ENCODE measurements at regions not wholly inside any gene's neighbourhood (a gene's known extent, or its start where the extent isn't known, plus 50 kb on each side); places are given as distances from the start of the nearest gene placed in this dataset.

GRCh38 chr16:51952500-51952899 is 594.4 kb downstream of the TOX3 start:
- intact Hi-C loops (cut with DNase I) = no loop called here
- ATAC-seq (no peak), DNase-seq (ENCODE audit: missing footprints) (no peak)

DNA sequence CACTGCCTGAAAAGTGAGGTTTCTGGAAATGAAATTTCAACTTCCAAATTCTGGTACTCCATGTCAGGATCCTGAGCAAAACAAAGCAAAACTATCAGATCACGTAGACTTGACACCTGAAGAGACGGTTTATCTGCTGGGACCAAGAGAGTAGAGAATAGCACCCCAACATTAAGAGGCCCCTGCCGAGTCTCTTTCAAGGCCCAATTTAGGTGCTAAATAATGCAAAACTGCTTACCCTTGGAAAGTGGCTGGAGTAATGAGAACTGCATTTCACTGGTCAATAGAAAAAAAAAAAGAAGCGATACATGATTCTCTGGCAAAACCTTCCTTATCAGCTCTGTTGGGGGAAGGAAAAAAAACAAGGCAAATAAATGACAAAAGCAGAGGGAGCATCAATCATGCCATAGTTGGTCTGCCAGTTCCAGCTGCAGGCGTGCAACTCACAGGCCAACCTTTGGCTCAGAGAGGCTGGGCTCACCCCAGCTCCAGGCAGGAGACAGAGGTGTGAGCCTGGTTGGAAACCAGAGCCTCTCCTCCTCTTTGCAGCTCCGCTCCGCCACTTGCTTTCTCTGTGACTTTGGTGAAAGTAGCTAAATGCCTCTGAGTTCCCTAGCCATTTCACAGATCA is 595.2 kb downstream of the TOX3 start:
- DNase-seq (ENCODE audit: missing footprints) = no peak
- no peak for ATAC-seq

DNA sequence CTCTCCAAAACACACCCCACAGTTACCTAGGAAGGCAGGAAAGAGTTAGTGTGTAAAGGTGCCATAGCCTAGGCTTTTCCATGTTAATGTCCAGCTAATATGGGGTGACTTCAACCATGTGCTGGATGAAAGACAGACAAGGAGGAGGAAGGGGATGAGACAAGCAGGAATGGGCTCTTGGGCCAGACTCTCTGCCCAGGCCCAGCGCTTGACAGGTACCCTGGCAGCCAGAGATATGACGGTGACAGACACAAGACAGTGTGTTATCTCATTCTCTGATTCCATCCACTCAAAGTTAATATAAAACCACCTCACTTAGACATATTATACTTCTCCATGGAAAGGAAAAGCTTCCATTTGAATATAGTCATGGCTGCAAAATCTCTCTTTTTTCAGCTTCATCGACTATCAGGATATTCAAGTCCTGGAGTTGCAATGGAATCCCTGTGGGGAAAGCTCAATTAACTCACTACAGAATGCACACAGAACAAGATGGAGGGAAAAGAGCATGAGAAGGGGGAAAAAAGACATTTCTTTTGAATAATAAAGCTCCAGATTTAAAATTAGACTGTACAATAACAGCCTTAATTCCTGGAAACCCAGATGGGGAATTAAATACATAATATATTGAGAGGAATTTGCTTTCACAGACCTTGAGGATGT is 596.7 kb downstream of the TOX3 start:
- ATAC-seq = no peak
- intact Hi-C loops (cut with DNase I) = no loop called here

More for the DNA sequence above, 595.2 kb downstream of the TOX3 start:
- intact Hi-C loops (cut with DNase I) = no loop called here

DNA sequence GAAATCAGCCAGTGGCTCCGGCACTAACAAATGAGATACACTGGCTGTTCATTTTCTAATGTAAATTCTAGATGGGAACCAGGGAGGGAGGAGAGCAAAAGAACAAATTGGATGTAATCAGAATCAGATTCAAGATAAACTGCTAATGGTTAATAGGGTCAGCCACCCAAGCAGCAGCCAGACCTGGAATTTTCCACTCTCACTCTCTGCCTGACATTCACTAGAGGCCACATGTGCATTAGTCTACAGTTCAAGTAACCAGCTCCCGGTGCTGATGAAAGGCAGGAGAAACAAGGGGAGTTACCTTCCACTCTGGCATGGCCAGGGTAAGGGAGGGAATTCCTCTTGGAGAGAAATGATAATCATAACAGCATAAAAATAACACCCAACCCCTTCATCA is 597.7 kb downstream of the TOX3 start:
- DNase-seq (ENCODE audit: missing footprints) (no peak), ATAC-seq (no peak)
- intact Hi-C loops (cut with DNase I) = no loop called here

More for the DNA sequence above, 596.7 kb downstream of the TOX3 start:
- DNase-seq (ENCODE audit: missing footprints) = no peak

DNA sequence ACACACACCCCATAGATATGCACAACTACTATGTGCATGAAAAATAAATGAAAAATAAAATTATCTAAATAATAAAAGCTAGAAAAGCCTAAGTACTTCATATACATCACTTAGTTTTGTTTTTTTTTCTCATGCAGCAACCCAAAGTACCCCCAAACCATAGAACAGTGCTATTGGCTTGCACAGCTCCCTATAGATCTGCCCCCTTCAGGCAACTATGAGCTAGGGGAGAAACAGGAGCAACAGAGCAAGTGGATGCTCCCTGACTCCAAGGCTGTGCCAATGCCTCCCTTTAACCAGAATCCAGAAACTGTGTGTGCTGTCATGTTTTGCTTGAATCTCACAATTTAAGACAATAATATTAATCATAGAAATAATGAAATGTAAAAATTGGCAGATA is 605.5 kb downstream of the TOX3 start:
- ATAC-seq = no peak
- intact Hi-C loops (cut with DNase I) = no loop called here

GRCh38 chr16:51940183-51940582 is 606.8 kb downstream of the TOX3 start:
- ATAC-seq = no peak
- DNase-seq (ENCODE audit: missing footprints) = no peak
- intact Hi-C loops (cut with DNase I) = no loop called here

More for the DNA sequence above, 605.5 kb downstream of the TOX3 start:
- DNase-seq (ENCODE audit: missing footprints) = no peak

DNA sequence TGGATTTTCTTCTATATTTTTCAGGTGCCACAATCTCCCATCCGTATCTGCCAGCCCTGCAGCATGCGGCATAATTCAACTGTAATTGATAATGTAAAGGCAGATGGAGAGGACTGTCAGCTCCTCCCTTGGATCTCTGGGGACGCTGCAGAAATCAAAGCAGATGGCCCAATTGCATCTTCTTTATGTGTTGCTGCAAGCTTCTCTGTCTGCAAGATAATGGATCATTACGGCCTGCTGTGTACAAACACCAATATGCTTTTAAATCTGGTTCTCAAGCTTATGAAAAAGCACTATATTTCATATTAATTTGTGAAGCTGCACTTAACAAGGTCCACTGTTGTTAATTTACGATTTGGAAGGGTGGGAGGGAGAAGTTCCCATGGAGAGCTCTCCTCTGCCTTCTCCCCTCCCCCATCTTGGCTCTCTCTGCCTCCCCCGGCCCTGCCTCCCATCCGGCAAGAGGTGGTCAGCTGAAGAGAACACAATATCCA is 607.5 kb downstream of the TOX3 start:
- no peak for ATAC-seq
- DNase-seq (ENCODE audit: missing footprints) = no peak
- intact Hi-C loops (cut with DNase I) = no loop called here

DNA sequence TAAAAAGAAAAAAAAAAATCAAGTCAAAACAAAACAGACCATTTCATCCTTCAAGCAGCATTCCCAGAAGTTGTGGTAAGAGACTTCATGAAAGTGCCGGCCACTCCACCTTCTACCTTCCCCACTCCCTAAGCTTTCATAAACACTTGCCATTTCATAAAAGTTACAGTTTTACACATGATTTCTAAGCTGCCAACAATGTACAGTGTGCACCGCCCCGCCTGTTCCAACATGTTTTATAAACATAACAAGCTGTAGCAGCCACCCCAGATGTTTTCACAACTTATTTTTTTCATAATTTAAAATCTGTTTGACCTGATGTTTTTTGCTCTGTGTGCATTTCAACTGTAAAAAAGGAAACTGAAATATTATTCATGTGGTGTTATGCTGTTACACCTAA is 608.1 kb downstream of the TOX3 start:
- no peak for DNase-seq (ENCODE audit: missing footprints)
- intact Hi-C loops (cut with DNase I) = no loop called here
- no peak for ATAC-seq

GRCh38 chr16:51937771-51938170 is 609.2 kb downstream of the TOX3 start:
- DNase-seq (ENCODE audit: missing footprints) (no peak), ATAC-seq (no peak)
- intact Hi-C loops (cut with DNase I) = no loop called here

GRCh38 chr16:51936846-51937245 is 610.1 kb downstream of the TOX3 start:
- intact Hi-C loops (cut with DNase I) = no loop called here
- no peak for DNase-seq (ENCODE audit: missing footprints)
- ATAC-seq = no peak

DNA sequence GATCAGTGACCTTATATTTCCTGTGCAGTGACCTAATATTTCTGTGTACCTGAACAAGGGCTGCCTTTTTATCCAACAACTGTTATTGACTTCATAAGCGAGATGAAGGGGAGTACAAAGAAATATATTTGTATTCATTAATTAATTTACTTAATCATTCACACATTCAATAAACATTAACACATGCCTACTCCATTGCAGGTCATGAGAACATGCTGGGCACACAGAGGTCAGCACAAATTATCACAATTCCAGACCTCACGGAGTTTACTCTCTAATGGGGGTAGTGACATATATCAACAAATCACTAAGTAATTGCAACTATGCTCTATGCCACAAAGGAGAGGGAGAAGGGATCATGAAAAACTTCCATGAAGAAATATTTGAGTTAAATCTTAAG is 614.6 kb downstream of the TOX3 start:
- intact Hi-C loops (cut with DNase I) = no loop called here

DNA sequence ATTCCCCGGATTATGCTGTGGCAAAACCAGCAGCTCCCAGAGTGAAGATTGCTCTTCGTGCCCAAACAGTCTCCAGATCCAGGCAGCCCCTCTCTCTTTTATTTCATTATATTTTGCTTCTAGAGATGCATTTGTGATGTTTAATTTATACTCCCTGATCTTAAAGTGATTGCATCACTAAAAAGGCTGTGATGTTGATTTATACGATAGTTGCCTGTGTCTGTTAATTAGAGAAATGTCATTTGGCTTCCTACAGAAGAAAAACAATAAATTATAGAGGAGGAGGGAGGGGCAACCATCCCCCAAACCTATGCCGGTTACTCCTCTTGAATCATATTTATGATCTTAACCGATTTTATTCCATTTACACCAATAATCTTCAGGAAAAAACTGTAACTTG is 615.3 kb downstream of the TOX3 start:
- intact Hi-C loops (cut with DNase I) = no loop called here
- ATAC-seq = no peak

More for the DNA sequence above, 614.6 kb downstream of the TOX3 start:
- no peak for ATAC-seq
- no peak for DNase-seq (ENCODE audit: missing footprints)

GRCh38 chr16:51924744-51925143 is 622.2 kb downstream of the TOX3 start:
- no peak for ATAC-seq
- DNase-seq (ENCODE audit: missing footprints) = no peak
- intact Hi-C loops (cut with DNase I) = no loop called here

More for the DNA sequence above, 615.3 kb downstream of the TOX3 start:
- no peak for DNase-seq (ENCODE audit: missing footprints)

- intact Hi-C loops (cut with DNase I) = no loop called here
- DNase-seq (ENCODE audit: missing footprints) (no peak), ATAC-seq (no peak)
These were observed 624.5 kb downstream of the TOX3 start for GRCh38 chr16:51922476-51922875.

DNA sequence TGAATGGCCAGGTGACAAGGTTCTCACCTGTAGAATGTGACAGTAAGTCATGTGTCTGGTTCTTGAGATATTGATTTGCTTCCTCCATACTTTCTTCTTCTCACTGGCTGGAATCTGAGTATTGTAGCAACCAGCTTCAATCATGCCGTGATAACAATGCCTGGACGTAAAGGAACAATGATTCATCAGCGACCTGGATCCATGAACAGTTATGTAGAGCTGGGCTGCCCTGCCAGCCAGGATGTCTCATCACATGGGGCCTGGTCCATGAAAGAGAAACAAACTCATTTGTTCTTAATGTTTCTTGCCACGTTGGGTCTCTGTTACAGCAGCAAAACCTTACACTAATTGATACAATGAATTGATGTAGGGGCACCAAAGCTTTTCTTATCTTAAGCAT is 627.2 kb downstream of the TOX3 start:
- DNase-seq (ENCODE audit: missing footprints) = no peak
- ATAC-seq = no peak
- intact Hi-C loops (cut with DNase I) = no loop called here

- DNase-seq (ENCODE audit: missing footprints) (no peak), ATAC-seq (no peak)
- intact Hi-C loops (cut with DNase I) = no loop called here
These were observed 630.1 kb downstream of the TOX3 start for GRCh38 chr16:51916814-51917213.

- intact Hi-C loops (cut with DNase I) = no loop called here
- ATAC-seq (no peak), DNase-seq (ENCODE audit: missing footprints) (no peak)
These were observed 630.7 kb downstream of the TOX3 start for GRCh38 chr16:51916231-51916630.

- intact Hi-C loops (cut with DNase I) = no loop called here
- ATAC-seq (no peak), DNase-seq (ENCODE audit: missing footprints) (no peak)
These were observed 639.3 kb downstream of the TOX3 start for GRCh38 chr16:51907680-51908079.

DNA sequence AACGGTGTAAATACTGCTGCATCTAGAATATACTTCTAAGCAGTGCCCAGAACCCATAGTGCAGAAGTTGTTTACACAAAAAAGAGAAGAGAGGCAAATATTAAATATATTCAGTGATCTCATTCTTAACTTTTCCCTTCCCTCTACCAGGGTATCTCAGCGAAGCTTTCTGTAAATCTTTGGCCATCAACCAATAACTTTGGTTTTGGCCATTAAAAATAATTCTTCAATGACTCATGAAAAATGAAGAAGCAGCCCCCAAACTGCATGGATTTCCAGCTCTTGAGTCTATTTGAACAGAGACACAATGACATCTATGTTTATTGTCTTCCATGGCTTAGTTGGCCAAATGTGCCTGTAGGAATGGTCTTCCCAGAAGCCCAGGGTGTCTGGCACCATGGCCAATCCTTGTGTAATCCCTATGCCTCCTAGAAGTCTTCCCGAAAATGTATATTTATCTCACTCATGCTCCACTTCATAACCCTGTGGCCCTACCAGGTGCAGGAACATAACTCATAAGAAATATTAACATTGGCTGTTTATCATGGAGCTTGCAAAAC is 646.6 kb downstream of the TOX3 start:
- no peak for ATAC-seq
- DNase-seq (ENCODE audit: missing footprints) = no peak
- intact Hi-C loops (cut with DNase I) = no loop called here

DNA sequence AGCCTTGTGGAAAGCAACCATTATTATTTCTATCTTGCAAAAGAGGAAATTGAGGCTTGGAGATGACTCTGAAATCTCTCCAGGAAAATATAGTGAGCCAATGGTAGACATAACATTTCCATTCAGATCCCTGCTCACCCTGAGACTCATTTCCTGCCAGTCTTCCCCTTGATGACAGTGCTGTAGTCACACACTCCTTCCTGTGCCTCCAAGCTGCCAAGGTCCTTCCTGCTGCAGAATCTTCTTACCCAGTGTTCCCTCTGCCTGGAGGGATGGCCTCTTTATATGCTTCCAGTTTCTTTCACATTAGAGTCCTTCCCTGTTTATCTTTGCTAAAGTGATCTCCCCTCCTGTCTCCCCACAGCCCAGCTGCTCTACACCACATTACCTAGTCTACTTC is 648.1 kb downstream of the TOX3 start:
- no peak for ATAC-seq
- DNase-seq (ENCODE audit: missing footprints) = no peak
- intact Hi-C loops (cut with DNase I) = no loop called here
